ENCODE measurements at regions not wholly inside any gene's neighbourhood (a gene's known extent, or its start where the extent isn't known, plus 50 kb on each side); places are given as distances from the start of the nearest gene placed in this dataset.
A peak's percentile ranks its signal among the peaks of the same experiment; 100 is the strongest.

DNA sequence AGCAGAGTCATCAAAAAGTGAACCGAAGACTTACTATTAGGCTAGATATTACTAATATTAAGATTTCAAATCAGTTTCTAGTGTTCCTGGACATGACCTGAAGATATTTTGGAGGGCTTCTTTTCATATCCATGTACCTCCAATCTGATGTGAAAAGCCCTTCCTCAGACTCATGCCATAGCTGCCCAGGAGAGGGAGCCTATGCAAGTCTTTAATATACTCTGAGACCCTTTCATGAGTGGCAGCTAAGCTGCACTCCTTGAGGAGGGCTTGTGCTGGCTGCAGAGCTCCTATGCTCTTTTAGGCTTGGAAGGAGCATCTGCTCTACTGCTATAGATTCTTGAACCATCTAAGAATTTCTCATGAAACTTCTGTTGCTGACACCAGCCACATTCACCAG is 715.3 kb downstream of the OLFM4 start:
- Histone ChIP-seq H3K79me2 (ENCODE audit: insufficient read depth, low read length) (no peaks in the 10 kb centered on the region), H4K20me1 (ENCODE audit: control insufficient read depth, insufficient read depth, insufficient read length) (no peaks in the 10 kb centered on the region), H3K14ac (ENCODE audit: insufficient read depth, low read length) (no peak overlapping the region), H3K23me2 (ENCODE audit: insufficient read length, low read depth, low read length, poor library complexity, severe bottlenecking) (no peaks in the 10 kb centered on the region), H2BK20ac (ENCODE audit: low read depth, low read length, poor library complexity, severe bottlenecking) (no peak overlapping the region), H2BK120ac (ENCODE audit: low read depth, low read length, poor library complexity, severe bottlenecking) (no peak overlapping the region), H3K27me3 (ENCODE audit: insufficient read depth, low read length) (no peaks in the 10 kb centered on the region), H3K56ac (ENCODE audit: insufficient read length, low read depth, low read length) (no peak overlapping the region), H4K8ac (replicated peaks; ENCODE audit: insufficient read length, low read depth, low read length) (no peak overlapping the region), H2BK12ac (ENCODE audit: insufficient read length, low read depth, low read length) (no peak overlapping the region), H3K4me1 (ENCODE audit: insufficient read depth, low read length) (no peaks in the 10 kb centered on the region), H3K18ac (ENCODE audit: insufficient read length, low read depth, low read length) (no peak overlapping the region), H3K27ac (ENCODE audit: insufficient read length, low read depth, low read length) (no peak overlapping the region), H4K5ac (ENCODE audit: insufficient read length, low read depth, low read length) (no peak overlapping the region), H3K79me1 (ENCODE audit: insufficient read depth, low read depth, low read length, poor library complexity, severe bottlenecking) (no peaks in the 10 kb centered on the region), H3T11ph (ENCODE audit: low read length) (no peak overlapping the region), H3K23ac (ENCODE audit: insufficient read length, low read depth, low read length) (no peak overlapping the region), H2BK5ac (ENCODE audit: insufficient read length, low read length) (no peak overlapping the region), H3K4ac (ENCODE audit: low read depth, low read length) (no peak overlapping the region), H2AK5ac (ENCODE audit: insufficient read length, low read length) (no peak overlapping the region), H3K4me2 (ENCODE audit: insufficient read depth, insufficient read length, low read length) (no peak overlapping the region), H2AFZ (ENCODE audit: low read length) (no peak overlapping the region), H2BK15ac (ENCODE audit: low read depth, low read length) (no peak overlapping the region), H3K9ac (ENCODE audit: extremely low read depth, insufficient read length, low read length) (no peak overlapping the region), H4K91ac (ENCODE audit: insufficient read length, low read depth, low read length) (no peak overlapping the region), H3K9me3 (ENCODE audit: control insufficient read depth, low read depth, low read length) (no peaks in the 10 kb centered on the region)
- Mint-ChIP-seq H3K9me3 (no peaks in the 10 kb centered on the region), H3K4me1 (no peaks in the 10 kb centered on the region), H3K27ac (no peak overlapping the region), H3K4me3 (no peak overlapping the region), H3K27me3 (ENCODE audit: low read depth) (no peaks in the 10 kb centered on the region), H3K36me3 (ENCODE audit: insufficient read depth in 1 of 3, low read depth in 3 of 3) (no peaks in the 10 kb centered on the region)
- no CpG with 5 or more reads among the region's 1 CpG for WGBS (ENCODE audit: extremely low coverage, insufficient read length, low lambda C conversion rate)
- TF ChIP-seq, protein P1, sequence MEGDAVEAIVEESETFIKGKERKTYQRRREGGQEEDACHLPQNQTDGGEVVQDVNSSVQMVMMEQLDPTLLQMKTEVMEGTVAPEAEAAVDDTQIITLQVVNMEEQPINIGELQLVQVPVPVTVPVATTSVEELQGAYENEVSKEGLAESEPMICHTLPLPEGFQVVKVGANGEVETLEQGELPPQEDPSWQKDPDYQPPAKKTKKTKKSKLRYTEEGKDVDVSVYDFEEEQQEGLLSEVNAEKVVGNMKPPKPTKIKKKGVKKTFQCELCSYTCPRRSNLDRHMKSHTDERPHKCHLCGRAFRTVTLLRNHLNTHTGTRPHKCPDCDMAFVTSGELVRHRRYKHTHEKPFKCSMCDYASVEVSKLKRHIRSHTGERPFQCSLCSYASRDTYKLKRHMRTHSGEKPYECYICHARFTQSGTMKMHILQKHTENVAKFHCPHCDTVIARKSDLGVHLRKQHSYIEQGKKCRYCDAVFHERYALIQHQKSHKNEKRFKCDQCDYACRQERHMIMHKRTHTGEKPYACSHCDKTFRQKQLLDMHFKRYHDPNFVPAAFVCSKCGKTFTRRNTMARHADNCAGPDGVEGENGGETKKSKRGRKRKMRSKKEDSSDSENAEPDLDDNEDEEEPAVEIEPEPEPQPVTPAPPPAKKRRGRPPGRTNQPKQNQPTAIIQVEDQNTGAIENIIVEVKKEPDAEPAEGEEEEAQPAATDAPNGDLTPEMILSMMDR (conservative IDR thresholded peaks at IDR 0.05), result peak; percentile 53
- no peak for DNase-seq

All from H9 (cell line).